ENCODE measurements at regions not wholly inside any gene's neighbourhood (a gene's known extent, or its start where the extent isn't known, plus 50 kb on each side); places are given as distances from the start of the nearest gene placed in this dataset.

DNA sequence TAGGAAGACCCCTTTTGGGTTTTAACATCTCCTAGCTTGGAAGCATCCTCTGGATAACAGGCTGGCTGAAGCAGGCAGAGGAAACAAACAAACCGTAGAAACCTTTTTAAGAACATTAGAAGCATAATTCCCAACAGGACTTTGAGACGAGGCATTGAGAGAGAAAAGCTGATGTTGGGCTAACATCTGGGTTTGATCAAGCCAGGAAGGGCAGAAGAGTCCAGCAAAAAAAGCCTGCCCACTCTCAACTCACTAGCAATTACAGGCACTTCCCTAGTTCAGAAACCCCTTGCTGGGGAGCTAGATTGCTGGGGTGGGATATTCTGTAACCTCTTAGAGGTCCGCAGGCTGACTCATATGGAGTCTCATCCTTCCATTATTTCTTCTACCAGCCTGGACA, 75.4 kb upstream of the CTNNA1 start:
- Histone ChIP-seq H3K9me2 (replicated peaks; ENCODE audit: control insufficient read depth, low read length) (no peaks in the 10 kb centered on the region), H4K20me1 (ENCODE audit: control insufficient read depth, insufficient read depth, low read depth, low read length) (no peaks in the 10 kb centered on the region), H3K27ac (ENCODE audit: low read depth, low read length) (no peak overlapping the region), H3K79me2 (ENCODE audit: control insufficient read depth, low read length) (no peaks in the 10 kb centered on the region), H3K27me3 (ENCODE audit: control insufficient read depth, low read length) (no peaks in the 10 kb centered on the region), H3K4me1 (ENCODE audit: control insufficient read depth, low read length) (no peaks in the 10 kb centered on the region), H3K36me3 (ENCODE audit: control insufficient read depth, low read length) (no peaks in the 10 kb centered on the region), H3K9me3 (ENCODE audit: control insufficient read depth, insufficient read depth, low read length) (no peaks in the 10 kb centered on the region), H3K4me2 (ENCODE audit: low read length) (no peak overlapping the region), H3K4me3 (ENCODE audit: low read length) (no peak overlapping the region), H3F3A (ENCODE audit: control insufficient read depth, insufficient read depth) (no peaks in the 10 kb centered on the region)
- TF ChIP-seq EZH2phosphoT487 (IDR thresholded peaks at IDR 0.05; ENCODE audit: borderline replicate concordance, low read length) (no peak), CTCF (IDR thresholded peaks at IDR 0.05; ENCODE audit: low read depth, low read length, poor library complexity, severe bottlenecking) (no peak)

DNA sequence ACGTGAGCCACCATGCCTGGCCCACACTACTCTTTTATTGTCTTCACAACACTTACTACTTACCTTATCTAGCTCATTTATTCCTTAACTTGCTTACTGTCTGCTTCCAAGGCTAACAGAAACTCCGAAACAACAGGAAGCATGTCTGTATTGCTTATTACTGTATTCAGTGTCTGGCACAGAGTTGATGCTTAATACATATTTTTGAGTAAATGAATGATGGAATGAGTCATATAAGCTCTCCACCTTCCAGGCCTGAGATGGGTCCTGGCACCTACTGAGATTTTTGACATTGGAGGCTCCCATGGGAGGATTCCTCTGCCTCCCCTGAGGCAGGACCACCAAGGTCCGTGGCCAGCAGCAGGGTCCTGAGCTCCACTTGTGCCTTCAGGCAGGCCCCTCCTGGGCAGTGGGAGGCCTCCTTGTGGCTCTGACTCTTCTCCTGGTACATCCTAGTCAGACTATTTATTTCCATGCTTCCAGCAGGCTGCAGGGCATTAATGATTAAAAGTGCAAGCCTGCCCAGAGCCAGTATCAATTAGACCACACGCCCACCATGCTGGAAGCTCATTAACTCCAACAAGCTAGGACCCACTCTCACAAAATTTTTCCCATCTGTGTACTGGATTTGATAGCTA, 76.5 kb upstream of the CTNNA1 start:
- H3K4me2 ChIP-seq (ENCODE audit: low read length): no peak overlapping the region
- TF ChIP-seq EZH2phosphoT487 (IDR thresholded peaks at IDR 0.05; ENCODE audit: borderline replicate concordance, low read length) (no peak), CTCF (IDR thresholded peaks at IDR 0.05; ENCODE audit: low read depth, low read length, poor library complexity, severe bottlenecking) (no peak)
- H3K27me3 ChIP-seq (ENCODE audit: control insufficient read depth, low read length): no peaks in the 10 kb centered on the region
- H3K36me3 ChIP-seq (ENCODE audit: control insufficient read depth, low read length): no peaks in the 10 kb centered on the region
- no peaks in the 10 kb centered on the region for H3F3A ChIP-seq (ENCODE audit: control insufficient read depth, insufficient read depth)
- no peak overlapping the region for H3K27ac ChIP-seq (ENCODE audit: low read depth, low read length)
- H3K9me2 ChIP-seq (replicated peaks; ENCODE audit: control insufficient read depth, low read length): no peaks in the 10 kb centered on the region
- no peak overlapping the region for H3K4me3 ChIP-seq (ENCODE audit: low read length)
- H3K9me3 ChIP-seq (ENCODE audit: control insufficient read depth, insufficient read depth, low read length): no peaks in the 10 kb centered on the region
- H3K4me1 ChIP-seq (ENCODE audit: control insufficient read depth, low read length): no peaks in the 10 kb centered on the region
- H4K20me1 ChIP-seq (ENCODE audit: control insufficient read depth, insufficient read depth, low read depth, low read length): no peaks in the 10 kb centered on the region
- H3K79me2 ChIP-seq (ENCODE audit: control insufficient read depth, low read length): no peaks in the 10 kb centered on the region

DNA sequence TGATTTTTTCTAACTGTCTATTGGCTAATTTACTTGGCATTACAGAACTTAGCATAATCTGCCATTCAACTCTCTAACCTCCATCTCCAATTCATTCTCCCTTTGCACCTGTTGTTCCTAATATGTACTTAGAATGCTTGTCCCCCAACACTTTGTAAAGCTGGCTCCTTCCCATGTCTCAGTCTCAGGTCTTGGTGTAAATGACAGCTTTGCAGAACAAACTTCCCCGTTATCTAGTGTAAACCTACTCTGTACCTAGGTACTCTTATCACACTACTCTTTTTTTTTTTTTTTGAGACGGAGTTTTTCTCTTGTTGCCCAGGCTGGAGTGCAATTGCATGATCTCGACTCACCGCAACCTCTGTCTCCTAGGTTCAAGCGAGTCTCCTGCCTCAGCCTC, 77.2 kb upstream of the CTNNA1 start:
- Histone ChIP-seq H3K27me3 (ENCODE audit: control insufficient read depth, low read length) (no peaks in the 10 kb centered on the region), H3K4me3 (ENCODE audit: low read length) (no peak overlapping the region), H3F3A (ENCODE audit: control insufficient read depth, insufficient read depth) (no peaks in the 10 kb centered on the region), H3K79me2 (ENCODE audit: control insufficient read depth, low read length) (no peaks in the 10 kb centered on the region), H3K4me2 (ENCODE audit: low read length) (no peak overlapping the region), H3K27ac (ENCODE audit: low read depth, low read length) (no peak overlapping the region), H4K20me1 (ENCODE audit: control insufficient read depth, insufficient read depth, low read depth, low read length) (no peaks in the 10 kb centered on the region), H3K4me1 (ENCODE audit: control insufficient read depth, low read length) (no peaks in the 10 kb centered on the region), H3K36me3 (ENCODE audit: control insufficient read depth, low read length) (no peaks in the 10 kb centered on the region), H3K9me2 (replicated peaks; ENCODE audit: control insufficient read depth, low read length) (no peaks in the 10 kb centered on the region), H3K9me3 (ENCODE audit: control insufficient read depth, insufficient read depth, low read length) (no peaks in the 10 kb centered on the region)
- TF ChIP-seq EZH2phosphoT487 (IDR thresholded peaks at IDR 0.05; ENCODE audit: borderline replicate concordance, low read length): no peak
- no peak for TF ChIP-seq CTCF (IDR thresholded peaks at IDR 0.05; ENCODE audit: low read depth, low read length, poor library complexity, severe bottlenecking)
